ENCODE measurements at regions not wholly inside any gene's neighbourhood (a gene's known extent, or its start where the extent isn't known, plus 50 kb on each side); places are given as distances from the start of the nearest gene placed in this dataset.

DNA sequence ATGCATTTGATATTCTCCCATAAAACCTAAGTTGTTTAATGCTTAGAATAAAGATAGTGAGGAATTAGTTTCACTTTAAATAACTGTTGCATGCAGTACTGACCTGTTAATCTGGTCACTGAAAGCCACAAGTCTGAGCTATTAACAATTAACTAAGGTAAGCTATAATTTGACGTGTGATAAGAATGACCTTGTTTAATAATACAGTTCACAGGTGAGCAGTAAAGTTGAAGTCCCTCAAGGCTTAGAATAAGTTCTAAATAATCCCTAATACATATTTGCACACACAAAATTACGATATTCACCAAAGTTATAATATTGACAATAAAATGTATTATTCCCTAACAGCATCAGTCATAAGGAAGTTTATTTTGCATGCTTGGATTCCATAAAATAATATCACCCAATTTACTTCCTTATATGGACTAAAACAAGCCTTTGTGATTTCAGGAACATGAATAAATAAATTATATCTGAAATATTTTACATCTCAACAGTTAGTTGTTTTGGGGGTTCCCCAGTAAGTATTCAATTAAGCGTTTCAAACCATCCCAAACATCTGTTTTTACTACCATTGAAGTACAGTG is 70.6 kb upstream of the CHRM3 start:
- TF ChIP-seq, protein P1, sequence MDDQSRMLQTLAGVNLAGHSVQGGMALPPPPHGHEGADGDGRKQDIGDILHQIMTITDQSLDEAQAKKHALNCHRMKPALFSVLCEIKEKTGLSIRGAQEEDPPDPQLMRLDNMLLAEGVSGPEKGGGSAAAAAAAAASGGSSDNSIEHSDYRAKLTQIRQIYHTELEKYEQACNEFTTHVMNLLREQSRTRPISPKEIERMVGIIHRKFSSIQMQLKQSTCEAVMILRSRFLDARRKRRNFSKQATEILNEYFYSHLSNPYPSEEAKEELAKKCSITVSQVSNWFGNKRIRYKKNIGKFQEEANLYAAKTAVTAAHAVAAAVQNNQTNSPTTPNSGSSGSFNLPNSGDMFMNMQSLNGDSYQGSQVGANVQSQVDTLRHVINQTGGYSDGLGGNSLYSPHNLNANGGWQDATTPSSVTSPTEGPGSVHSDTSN (CRISPR knock-in tag; IDR thresholded peaks at IDR 0.05) = no peak
- TF ChIP-seq SP7 (tag by site-specific recombination; IDR thresholded peaks at IDR 0.05) (no peak), ZNF121 (tag by site-specific recombination; IDR thresholded peaks at IDR 0.05) (no peak)
- TF ChIP-seq, protein P2, sequence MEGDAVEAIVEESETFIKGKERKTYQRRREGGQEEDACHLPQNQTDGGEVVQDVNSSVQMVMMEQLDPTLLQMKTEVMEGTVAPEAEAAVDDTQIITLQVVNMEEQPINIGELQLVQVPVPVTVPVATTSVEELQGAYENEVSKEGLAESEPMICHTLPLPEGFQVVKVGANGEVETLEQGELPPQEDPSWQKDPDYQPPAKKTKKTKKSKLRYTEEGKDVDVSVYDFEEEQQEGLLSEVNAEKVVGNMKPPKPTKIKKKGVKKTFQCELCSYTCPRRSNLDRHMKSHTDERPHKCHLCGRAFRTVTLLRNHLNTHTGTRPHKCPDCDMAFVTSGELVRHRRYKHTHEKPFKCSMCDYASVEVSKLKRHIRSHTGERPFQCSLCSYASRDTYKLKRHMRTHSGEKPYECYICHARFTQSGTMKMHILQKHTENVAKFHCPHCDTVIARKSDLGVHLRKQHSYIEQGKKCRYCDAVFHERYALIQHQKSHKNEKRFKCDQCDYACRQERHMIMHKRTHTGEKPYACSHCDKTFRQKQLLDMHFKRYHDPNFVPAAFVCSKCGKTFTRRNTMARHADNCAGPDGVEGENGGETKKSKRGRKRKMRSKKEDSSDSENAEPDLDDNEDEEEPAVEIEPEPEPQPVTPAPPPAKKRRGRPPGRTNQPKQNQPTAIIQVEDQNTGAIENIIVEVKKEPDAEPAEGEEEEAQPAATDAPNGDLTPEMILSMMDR (tag by site-specific recombination; IDR thresholded peaks at IDR 0.05) = no peak
- TF ChIP-seq, protein P3, sequence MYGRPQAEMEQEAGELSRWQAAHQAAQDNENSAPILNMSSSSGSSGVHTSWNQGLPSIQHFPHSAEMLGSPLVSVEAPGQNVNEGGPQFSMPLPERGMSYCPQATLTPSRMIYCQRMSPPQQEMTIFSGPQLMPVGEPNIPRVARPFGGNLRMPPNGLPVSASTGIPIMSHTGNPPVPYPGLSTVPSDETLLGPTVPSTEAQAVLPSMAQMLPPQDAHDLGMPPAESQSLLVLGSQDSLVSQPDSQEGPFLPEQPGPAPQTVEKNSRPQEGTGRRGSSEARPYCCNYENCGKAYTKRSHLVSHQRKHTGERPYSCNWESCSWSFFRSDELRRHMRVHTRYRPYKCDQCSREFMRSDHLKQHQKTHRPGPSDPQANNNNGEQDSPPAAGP (tag by site-specific recombination; IDR thresholded peaks at IDR 0.05) = no peak
- TF ChIP-seq, protein P4, sequence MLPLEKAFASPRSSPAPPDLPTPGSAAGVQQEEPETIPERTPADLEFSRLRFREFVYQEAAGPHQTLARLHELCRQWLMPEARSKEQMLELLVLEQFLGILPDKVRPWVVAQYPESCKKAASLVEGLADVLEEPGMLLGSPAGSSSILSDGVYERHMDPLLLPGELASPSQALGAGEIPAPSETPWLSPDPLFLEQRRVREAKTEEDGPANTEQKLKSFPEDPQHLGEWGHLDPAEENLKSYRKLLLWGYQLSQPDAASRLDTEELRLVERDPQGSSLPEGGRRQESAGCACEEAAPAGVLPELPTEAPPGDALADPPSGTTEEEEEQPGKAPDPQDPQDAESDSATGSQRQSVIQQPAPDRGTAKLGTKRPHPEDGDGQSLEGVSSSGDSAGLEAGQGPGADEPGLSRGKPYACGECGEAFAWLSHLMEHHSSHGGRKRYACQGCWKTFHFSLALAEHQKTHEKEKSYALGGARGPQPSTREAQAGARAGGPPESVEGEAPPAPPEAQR (tag by site-specific recombination; IDR thresholded peaks at IDR 0.05) = no peak
